HPDE6-E6E7 (cell line): ENCODE measurements at regions not wholly inside any gene's neighbourhood (a gene's known extent, or its start where the extent isn't known, plus 50 kb on each side); places are given as distances from the start of the nearest gene placed in this dataset.

ENCODE experiments used
- DNase-seq: peaks from one replicate; pipeline ENCODE4 v3.0.0; 2011; ENCODE audit warnings: missing footprints; ENCODE audit errors: extremely low spot score

DNA sequence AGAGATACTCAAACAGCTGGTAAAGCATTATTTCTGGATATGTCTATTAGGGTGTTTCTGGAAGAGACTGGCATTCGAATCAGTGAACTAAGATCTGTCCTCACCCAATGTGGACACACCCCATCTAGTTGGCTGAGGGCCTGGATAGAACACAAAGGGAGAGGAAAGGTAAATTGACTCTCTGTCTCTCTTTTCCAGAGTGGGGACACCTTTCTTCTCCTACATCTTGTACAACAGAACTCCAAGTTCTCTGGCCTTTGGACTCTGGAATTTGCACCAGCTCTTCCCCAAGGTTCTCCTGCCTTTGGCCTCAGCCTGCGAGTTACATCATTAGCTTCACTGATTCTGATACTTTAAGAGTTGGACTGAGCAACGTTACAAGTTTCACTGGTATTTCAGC is 1253.9 kb downstream of the SLC16A7 start:
- no peak for DNase-seq

DNA sequence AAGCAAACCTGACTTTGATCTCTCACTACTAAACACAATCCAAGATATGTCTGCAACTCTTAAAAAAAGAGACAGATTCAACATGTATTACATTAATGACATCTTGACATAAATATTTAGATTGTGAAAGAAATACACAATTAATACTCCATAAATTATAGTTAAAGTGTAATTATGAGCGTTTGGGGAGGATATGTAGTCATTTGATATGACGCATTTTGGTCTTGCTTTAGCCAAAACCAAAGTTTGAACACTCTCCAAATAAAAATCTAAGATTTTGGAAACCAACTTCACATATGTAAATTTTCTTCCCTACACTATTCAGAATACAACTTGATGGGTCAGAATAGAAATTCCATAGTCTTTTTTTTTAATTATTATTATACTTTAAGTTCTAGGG is 1257.6 kb downstream of the SLC16A7 start:
- no peak for DNase-seq

DNA sequence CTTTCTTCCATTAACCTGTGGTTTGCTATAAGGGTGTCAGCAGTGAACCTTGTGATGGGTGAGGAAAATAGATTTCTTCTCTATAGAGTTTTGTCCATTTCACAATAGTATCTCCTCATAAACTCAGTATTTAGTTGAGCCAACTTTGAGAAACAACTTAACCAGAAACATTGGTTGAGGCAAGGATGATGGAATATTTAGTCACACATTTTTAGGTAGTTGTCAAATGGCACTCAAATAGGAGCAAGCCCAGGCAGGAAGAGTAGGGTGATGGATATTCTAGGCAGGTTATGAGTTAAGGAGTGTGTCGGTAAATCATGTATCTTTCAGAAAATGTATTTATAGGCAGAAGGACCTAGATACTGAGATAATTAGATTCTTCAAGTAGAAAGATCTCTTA is 1267.6 kb downstream of the SLC16A7 start:
- DNase-seq = peak; percentile 10

DNA sequence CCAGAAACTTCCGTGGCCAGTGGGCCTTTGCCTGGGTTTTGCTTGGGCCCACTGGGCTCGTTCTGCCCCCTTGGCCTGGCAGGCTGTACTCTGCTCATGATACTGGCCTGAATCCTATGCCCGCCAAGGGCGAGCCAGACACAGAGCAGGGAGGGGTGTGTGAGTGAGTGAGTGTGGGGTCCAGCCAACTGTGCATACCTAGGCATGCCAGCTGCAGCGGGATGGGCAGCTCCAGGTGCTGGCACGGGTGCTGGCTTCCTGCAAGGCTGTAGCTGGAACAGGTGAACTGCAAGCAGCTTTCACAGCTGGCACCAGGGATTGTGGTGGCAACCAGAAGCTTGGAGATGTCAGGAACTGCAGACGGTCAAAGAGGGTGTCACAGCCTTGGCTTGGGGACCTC is 1276.4 kb downstream of the SLC16A7 start:
- no peak for DNase-seq

DNA sequence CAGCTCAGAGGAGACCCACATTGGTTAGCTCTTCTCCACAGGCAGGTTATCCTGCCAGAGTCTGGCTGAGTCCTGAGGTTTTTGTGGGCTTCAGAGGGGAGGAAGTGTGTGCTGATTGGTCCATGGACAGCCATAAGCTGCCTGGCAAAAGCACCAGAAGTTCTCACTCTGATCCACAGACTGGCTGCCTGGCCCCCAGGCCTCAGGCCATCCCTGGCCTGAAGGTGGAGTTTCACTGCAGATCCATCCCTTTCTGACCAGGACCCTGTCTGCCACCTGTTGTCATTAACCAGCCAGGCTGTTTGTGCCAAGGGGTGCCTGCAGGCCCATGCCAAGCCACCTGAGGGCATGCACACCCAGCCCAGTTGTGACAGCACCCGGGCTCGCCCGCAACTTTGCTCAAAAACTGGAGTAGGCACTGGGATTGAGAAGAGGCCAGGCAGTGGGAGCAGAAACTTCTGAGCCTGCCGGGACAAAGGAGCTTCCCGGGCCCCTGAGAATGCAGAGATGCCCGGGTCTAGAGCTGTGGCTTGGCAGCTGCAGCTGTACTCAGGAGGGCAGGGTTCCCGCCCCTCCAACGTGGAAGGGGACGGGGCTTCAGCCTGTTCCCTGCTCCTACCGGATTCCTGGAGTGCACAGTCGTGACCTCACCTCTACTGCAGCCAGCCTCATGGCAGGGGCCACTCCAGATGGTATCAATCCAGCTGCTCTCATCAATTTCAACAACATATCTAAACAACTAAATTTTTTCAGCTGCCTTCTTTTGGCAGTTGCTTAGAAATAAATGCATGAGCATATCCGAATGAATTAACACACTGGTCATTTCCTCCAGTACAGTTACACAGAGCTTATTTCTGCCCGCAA is 1277.3 kb downstream of the SLC16A7 start:
- no peak for DNase-seq

DNA sequence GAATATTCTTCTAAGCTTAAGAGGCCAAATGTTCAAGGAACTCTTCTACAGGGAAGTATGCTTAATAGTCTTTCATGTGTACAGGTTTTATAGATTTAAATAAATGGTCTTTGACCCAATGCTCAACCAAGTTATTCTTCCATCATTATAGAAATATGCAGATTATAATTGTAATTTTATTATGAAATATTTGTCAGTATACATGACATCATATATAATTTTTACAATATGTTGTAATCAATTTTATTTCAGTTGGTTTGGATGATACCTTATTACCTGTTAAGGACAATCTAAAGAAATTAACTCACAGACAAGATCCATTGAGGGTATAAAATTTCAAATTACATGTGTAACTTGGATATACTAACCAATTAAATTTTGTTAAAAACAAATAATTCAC is 1278.3 kb downstream of the SLC16A7 start:
- no peak for DNase-seq

DNA sequence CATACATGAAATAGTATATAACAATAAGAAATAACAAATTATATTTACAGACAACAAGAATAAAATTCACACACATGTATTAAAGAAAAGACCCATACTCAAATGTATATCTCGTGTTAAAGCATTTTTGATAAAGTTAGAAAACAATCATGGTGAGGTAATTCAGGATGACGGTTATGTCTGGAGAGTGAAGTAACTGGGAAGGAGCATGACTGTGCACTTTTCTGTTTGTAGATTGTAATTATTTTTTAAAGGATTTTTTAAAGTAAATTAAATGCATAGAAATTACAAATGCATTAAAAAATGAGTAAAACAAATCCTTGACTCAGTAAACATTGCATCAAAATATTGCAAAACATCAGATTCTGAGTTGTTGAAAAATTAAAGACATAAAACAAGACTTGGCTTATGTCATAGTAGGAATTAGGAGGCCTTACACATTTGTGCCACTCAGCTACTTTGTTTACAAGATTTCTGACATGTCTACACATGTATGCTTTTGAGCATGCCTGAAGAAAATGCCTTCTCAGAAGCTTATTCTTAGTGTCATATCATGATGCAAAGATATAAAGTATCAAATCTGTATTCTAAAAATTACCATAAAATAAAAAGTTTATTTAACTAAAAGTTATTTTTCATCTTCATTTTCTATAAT is 1325.1 kb downstream of the SLC16A7 start:
- peak; percentile 29 for DNase-seq

DNA sequence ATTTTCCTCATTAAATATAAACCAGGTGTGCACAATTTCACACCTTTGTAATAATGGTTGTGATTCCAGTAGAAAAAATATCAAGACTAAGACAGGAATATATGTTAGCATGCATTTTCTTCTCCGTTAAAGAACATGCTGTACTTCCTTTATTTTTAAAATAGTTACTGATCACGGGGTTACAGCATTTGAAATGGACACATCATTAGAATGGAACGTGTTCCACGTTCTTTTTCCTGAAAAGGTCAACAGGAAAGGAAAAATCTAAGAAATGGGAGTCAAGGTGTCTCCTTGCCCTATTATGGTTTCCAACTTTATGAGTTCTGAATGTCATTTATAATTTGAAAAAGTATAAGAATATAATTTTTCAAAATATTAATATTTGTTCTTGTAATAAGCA is 1325.7 kb downstream of the SLC16A7 start:
- DNase-seq = no peak

DNA sequence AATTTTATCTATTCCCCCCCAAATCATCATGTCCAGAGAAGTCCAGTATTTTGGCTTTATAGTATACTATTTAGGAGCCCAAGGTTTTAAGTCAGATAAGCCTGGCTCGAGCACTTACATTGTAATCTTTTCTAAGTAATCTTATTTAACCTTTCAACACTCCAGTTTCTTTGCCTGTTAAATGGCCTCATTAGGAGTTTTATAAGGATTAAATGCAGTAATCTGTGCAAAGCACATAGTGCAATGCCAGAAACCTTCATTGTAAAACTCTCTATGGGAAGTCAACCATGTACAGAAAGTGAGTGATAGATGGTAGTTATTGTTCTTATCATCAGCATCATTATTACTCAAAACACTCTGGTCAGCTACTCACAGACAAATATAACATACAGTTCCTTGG is 1330.4 kb downstream of the SLC16A7 start:
- no peak for DNase-seq

DNA sequence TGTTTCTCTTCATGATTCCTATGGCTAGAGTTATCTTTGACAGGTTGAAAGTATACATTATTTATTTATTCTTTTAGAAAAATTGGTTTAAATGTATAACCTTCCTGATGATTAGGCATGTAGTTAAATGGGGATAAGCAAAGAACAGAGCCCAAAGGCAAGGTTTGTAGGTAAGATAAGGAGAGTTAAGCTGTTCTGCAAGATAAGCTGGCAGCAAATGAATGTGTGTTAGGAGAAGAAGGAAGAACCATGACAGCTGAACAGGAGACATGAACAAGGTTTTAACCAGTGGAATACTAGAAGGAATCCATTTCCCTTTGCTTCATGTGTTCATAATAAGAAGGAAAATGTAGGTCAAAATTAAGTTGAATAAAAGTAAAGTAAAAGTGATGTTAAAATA is 1330.1 kb upstream of the USP15 start:
- DNase-seq = no peak

DNA sequence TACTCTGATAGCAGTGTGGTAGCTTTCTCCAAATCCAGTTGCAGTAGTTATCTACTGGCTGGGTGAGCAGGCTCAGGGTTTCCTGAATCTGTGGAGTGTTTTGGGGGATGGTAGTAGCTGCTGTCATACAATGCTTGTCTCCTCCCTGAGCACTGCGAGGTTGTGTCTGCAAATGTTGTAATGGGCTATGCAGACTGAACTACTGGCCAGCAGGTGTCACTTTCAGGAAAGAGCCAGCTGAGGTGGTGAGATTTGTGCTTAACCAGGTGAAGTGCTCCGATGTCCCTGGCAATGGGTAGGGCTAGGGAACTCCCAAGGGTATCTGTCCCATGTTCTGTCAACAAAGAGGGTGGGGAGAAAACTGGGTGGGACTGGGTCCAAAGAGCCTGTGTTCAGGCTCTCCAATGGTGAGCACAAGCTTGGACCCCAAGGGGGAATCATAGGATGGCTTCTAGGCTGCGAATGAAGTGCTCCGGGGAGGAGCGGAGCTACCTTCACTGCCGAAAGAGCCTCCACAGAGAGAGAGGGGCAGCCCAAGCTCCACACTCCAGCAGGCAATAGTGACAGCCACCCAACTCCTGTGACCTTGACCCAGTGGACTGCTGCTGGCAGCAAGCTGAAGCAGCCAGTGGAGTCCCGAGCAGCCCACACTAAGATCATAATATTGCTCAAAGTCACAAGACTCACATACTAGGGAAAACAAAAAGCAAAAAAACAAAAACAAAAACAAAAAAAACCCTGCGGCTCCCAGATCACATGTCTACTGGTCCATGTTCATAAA is 1324.0 kb upstream of the USP15 start:
- DNase-seq = no peak

DNA sequence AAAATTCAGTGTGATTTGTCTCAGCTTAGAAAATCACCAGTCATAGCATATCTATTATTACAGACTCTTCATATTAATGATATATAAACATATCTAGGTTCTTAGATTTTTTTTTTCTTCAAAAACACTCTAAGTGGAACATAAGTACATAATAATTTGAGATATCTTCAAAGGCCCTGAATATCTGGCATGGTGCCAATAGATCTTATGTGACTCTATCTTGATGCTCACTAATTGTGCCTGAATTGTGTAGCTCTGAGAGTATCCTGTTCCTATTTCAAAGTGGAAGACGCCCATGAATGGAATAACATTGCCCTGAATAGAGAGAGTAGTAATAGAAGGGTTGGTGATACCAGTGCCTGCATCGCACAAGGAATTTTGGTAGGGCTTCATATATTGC is 1312.7 kb upstream of the USP15 start:
- DNase-seq = no peak

DNA sequence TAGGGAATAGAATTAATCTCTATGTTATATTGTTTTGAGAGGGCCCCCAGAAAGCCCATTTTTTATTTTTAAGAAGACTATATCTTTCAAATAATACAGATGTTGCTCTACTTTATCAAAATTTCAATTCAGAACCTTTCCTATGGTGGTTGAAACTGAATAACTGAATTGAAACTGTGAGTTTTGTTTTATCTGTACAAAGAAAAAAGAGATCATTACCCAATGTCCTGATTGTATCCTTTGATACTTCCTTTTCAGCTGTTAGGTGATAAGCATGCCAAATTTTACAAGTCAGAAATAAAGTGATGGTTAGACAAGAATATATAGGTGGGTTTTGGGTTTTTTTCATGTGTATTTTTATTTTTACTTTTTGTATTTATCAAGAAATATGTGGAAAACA is 1293.1 kb upstream of the USP15 start:
- DNase-seq = no peak

DNA sequence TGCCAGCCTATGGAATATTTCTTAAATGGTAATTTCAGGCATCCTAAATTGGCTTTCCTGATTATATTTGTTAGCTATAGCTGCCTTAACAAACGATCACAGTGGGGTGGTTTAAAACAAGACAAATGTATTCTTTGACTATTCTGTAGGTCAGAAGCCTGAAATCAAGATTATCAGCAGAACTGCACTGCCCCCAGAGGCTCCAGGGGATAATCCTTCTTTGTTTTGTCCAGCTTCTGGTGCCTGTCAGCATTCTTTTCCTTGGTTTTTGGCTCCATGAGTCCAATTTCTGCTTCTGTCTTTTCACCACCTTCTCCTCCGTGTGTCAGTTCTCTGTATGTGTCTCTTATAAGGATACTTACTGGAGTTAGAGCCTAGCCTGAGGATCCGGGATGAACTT is 1282.2 kb upstream of the USP15 start:
- DNase-seq = peak; percentile 3

DNA sequence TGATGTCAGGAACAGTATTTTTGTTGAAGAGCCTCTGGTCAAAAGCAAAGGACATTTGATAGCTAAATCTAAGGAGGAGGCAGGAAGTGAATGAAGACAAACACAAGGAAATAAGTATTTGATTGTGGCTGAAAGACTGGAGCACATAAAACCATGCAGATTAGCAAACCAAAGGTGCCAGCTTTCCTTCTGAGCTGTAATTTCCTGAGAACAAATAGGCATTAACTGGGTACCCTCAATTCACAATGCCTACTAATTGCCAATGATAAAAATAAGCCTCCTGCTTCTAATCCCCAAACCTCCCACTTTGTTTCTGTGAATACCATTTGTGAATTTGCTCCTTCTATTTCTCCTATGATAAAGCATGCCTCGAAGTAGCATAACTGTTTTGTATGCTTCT is 1279.6 kb upstream of the USP15 start:
- DNase-seq = no peak

DNA sequence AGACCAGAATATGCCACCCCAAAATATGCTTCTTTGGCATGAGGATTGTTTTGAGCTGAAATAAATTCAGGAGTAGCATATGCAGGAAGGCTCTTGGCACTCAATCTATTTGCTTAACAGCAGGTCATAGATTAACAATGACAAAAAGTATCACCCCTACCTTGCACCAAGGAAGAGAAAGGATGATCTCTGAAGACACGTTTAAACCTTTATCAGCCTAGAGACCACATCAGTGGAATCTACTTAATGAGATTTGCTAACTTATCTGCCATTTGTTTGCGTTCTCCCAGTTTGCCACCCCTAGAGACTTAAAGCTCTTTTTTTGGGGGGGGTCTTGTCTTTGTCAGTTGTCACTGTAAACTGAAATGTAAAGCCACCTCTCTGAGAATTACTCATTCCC is 1278.7 kb upstream of the USP15 start:
- DNase-seq = no peak

DNA sequence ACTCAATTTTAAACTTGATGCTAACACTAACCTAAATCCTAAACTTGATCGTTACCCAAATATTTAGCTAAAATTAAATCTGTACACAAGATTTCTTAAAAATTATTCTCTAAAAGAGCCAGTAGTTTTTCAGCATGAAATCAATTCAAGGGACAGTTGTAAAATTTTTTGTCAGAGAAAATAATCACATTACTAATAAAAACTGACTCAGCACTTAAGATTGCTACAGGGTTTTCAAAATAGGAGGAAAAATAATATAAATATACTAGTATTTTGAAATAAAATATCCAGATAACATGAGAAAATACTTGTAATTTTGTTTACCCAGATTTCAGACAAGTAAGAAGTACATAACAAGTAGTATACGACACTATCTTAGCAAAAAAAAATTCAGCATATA is 1268.1 kb upstream of the USP15 start:
- DNase-seq = no peak

DNA sequence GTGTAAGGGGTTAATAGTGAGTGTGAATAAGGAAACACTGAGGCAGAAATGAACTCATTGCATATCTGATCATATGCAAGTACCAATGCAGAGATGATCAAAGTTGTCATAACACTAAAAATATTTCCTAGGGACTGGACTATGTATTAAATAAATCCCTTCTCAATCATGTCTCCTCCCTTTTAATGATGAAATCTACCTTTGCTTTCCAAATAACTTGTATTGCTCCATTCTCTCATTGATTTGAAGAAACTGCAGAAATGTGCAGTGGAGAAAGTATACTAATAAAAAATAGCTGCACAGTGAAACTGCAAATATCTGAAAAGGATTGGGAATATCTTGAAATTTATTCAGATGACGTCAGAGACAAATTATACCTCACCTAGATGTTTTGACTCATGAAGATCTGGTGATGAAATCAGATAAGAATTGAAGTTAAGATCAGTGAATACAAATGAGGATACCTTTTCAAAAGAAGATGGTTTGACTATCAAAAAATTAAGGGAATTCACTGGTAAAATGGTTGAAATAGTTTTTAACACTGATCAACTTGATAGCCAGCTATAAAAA is 1264.9 kb upstream of the USP15 start:
- no peak for DNase-seq

DNA sequence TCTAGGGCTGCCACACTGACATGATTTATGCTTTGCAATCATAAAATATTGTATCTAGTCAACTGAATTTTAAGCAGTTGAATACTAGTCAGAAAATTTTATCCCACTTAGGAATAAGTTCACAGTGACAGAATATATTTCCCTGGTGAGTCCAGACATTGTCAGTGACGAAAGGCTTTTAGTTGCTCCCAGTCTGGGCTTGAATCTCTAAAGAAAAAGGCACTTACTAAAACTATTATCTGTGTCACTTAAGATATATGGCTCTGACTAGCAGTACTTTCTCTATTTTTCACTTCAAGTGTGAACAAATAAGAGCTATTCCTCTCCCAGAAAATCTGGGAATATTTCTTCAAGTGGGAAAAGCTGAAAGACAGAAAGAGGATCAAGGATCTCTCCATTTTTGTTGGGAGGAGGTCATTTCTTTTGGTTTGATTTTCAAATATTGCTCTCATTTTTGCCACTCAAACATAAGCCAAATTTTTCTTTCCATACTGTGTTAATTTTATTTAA is 1262.3 kb upstream of the USP15 start:
- no peak for DNase-seq

DNA sequence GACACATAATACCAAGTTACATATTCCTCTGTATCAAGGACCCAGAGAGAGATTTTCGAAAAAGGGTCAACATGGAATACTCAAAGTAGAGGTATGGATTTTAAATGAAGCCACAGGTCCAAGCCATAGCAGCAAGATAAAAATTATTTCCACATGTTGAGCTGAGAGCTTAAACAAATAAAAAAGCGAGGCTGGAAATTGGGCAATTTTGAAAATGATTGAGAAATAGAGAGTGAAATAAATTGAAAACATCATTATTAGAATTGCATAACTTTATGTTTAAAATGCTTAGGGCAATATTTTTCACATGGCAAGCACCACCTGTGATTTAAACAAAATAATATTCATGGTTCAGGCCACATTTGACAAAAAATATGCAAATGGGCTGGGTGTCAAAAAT is 1251.0 kb upstream of the USP15 start:
- DNase-seq = no peak

DNA sequence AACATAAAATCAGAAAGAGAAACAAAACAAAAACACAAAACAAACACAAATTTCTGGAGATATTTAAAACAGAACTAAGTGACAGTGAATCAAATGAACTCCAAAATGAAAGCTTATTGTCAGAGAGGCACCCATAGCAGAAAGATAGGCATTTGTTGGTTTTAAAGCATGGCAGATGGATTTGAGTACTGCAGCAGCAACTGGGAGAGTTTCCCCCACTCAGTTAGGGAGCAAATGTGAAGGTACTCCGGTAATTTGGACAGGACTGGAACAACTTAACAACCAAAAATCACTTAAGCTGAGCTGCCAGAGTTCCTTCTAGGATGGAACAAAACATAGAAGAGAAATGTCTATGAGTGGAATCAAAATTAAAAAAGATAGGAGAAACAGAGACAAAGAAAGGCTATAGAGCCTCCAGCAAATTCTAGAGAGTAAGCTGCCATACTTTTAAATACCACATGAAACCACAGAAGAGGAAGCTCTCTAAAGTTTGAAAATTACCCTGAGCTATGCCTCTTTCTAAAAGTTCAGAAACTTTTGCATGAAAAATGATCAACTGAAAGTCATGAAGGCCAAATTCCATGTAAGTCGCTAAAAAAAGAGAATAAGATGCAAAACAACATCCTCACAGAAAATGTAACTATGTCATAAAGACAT is 1248.3 kb upstream of the USP15 start:
- no peak for DNase-seq

DNA sequence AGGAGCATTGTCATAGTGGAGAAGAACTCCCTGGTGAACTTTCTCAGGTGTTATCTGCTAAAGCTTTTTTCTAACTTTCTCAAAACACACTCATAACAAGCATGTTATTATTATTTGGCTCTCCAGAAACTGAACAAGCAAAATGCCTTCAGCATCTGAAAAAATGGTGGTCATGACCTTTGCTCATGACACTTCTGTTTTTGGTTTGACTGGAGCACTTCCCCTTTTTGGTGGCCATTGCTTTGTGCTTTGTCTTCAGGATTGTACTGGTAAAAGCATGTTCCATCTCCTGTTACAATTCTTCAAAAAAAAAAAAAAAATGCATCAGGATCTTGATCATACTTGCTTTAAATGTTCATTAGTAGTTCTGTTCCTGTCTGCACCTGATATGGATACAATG is 1241.6 kb upstream of the USP15 start:
- DNase-seq = no peak
